GM12801 (cell line): ENCODE measurements at regions not wholly inside any gene's neighbourhood (a gene's known extent, or its start where the extent isn't known, plus 50 kb on each side); places are given as distances from the start of the nearest gene placed in this dataset.

Experiments used
- TF ChIP-seq, protein P1 (sequence below): IDR thresholded peaks from one replicate; pipeline ENCODE4 v1.5.1; 2011; ENCODE audit warnings: control low read depth; ENCODE audit not compliant: insufficient read length; ENCODE audit errors: extremely low read depth

DNA sequence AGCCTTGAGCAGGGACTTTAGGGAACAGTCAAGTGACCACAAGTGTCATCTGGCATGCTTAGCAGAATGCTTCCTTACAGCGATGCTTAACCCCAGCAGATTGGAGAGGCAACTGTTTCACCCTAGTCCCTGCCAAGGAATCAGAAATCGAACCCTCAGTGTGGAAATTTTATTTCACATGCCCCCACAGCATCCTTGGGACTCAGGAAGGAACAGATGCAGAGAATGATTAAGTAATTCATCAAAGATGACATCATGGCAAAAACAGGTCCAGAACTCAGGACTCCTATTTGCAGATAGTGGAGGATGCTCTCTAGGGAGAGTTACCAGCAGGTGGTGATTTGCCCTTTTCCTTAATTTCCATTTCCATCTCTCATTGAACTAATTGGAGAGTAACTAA, 333.0 kb upstream of the KAZN start:
- TF ChIP-seq, protein P1, sequence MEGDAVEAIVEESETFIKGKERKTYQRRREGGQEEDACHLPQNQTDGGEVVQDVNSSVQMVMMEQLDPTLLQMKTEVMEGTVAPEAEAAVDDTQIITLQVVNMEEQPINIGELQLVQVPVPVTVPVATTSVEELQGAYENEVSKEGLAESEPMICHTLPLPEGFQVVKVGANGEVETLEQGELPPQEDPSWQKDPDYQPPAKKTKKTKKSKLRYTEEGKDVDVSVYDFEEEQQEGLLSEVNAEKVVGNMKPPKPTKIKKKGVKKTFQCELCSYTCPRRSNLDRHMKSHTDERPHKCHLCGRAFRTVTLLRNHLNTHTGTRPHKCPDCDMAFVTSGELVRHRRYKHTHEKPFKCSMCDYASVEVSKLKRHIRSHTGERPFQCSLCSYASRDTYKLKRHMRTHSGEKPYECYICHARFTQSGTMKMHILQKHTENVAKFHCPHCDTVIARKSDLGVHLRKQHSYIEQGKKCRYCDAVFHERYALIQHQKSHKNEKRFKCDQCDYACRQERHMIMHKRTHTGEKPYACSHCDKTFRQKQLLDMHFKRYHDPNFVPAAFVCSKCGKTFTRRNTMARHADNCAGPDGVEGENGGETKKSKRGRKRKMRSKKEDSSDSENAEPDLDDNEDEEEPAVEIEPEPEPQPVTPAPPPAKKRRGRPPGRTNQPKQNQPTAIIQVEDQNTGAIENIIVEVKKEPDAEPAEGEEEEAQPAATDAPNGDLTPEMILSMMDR: no peak

- TF ChIP-seq, protein P1: no peak
Observed at GRCh38 chr1:14267991-14268390, 330.5 kb upstream of the KAZN start.

DNA sequence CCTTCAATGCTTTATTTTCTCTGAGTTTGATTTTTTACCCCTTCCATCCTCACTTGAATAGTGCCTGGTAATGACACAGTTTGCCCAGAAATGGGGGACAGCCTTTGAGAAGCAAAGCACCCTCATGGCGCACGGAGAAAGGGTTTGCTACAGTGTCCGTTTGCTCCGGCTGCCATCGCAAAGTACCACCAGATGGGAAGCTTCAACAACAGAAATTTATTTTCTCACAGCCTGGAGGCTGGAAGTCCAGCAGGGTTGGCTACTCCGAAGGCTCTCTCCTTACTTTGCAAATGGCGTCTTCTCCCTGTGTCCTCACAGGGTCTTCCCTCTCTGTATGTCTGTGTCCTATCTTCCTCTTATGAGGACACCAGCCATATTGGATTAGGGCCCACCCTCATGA, 327.7 kb upstream of the KAZN start:
- TF ChIP-seq, protein P1: no peak

- TF ChIP-seq, protein P1: no peak
Observed at GRCh38 chr1:14273811-14274210, 324.7 kb upstream of the KAZN start.

- TF ChIP-seq, protein P1: no peak
Observed at GRCh38 chr1:14280909-14281308, 317.6 kb upstream of the KAZN start.

- TF ChIP-seq, protein P1: no peak
Observed at GRCh38 chr1:14281412-14281811, 317.1 kb upstream of the KAZN start.

GRCh38 chr1:14282707-14283106, 315.8 kb upstream of the KAZN start:
- TF ChIP-seq, protein P1: no peak

DNA sequence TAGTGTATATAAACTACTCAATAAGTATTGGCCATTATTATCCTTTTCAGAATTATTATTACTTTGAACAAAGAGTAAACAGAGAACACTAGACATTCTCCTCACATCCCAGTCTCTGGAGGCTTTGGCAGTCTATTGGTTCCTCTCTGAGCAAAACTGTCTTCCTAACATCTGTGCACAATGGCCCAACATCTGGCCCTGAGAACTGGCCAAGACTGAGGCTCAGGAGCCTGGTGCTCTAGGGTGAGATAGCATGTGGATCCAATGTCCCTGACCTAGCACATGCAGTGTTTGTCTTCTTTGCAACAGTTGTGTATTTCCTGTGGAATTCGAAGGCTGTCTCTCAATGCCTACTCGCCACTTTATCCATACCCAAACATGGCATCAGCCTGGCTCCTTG, 313.2 kb upstream of the KAZN start:
- TF ChIP-seq, protein P1: no peak
